Activated CD4-positive, alpha-beta T cell treated with anti-CD3 and anti-CD28 coated beads, Interleukin-2, Interleukin-6, amounts not matched to agents 100 ng/mL and 50 ng/mL, durations not matched to agents 16 hours and 8 hours (primary cell): ENCODE measurements at regions not wholly inside any gene's neighbourhood (a gene's known extent, or its start where the extent isn't known, plus 50 kb on each side); places are given as distances from the start of the nearest gene placed in this dataset.
A peak's percentile ranks its signal among the peaks of the same experiment; 100 is the strongest.

ENCODE experiments used
- DNase-seq: peaks from one replicate; pipeline ENCODE4 v3.0.0-alpha.2; 2020

DNA sequence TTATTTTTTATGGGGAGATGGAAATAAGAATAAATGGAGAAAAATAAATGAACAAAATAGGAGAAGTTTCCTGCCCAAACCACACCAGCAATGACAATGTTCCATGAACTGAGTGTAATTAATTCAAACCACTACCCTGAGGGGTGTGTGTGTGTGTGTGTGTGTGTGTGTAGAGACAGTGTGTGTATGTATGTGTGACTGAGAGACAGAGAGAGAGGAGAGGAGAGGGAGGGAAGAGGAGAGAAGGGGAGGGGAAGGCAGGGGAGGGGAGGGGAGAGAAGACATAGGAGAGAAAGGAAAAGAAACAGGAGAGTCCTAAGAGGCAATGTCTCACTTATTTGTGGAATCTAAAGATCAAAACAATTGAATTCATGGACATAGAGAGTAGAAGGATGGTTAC, 65.0 kb upstream of the POU2AF1 start:
- no peak for DNase-seq

GRCh38 chr11:111443640-111444039, 64.6 kb upstream of the POU2AF1 start:
- no peak for DNase-seq

GRCh38 chr11:111443032-111443431, 64.0 kb upstream of the POU2AF1 start:
- DNase-seq, result no peak

DNA sequence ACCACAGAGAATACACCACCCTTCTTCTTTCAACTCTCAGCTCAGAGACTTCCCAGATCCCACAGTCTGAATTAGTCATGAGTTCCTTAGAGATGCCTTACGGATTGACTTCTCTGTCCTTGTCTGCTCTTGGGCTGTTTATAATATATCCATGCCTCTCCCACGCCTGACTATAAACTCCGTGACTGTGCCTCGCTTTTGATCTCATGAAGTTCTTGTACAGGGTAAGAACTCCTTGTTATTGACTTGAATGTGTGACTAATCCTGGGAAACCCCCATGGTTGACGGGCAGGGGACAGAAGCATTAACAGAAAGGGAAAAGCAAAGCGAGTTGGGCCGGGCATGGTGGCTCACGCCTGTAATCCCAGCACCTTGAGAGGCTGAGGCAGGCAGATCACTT, 62.4 kb upstream of the POU2AF1 start:
- DNase-seq, result peak; percentile 22

GRCh38 chr11:111440416-111441205, 61.5 kb upstream of the POU2AF1 start:
- DNase-seq, result no peak

DNA sequence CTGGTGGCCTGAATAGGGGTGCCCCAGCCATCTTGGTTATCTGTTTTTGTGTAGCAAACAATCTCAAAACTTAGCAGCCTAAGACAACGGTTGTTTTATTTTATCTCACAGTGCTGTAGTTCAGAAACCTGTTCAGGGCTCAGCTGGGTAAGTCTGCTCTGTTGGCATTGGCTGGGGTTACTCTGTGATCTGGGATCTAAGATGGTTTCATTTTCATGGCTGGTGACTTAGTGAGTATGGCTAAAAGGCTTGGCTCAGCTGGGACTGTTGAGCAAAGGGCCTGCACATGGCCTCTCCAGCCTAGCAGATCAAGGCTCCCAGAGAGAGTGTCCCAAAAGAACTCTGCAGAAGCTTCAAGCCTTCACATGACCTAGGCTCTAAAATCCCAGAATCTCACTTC, 60.8 kb upstream of the POU2AF1 start:
- DNase-seq, result no peak

- DNase-seq, result no peak
Observed at GRCh38 chr11:111438846-111439520, 59.9 kb upstream of the POU2AF1 start.

DNA sequence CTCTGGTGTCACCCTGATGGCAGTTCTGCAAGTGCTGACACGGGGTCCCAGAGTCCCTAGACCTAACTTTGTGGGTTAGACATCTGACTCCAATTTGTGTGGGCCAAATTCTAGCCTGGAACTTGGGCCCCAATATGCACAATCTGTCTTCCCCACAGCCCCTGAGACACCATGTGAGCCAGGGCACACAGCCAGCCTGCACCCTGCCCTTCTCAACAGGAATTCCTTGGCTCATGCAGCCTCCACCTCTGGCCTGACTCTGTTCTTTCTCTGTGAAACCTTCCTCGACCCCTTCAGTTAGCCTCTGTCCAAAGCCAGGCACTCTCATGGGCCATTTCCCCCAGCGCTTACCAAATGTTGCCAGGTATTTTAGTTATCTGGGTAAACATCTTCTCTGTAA, 59.1 kb upstream of the POU2AF1 start:
- DNase-seq, result no peak

GRCh38 chr11:111435046-111435698, 56.1 kb upstream of the POU2AF1 start:
- DNase-seq, result no peak

GRCh38 chr11:111429066-111429506, 50.0 kb upstream of the POU2AF1 start:
- peak; percentile 80 for DNase-seq
